Psoas muscle (tissue), 7 donors: ENCODE measurements at regions not wholly inside any gene's neighbourhood (a gene's known extent, or its start where the extent isn't known, plus 50 kb on each side); places are given as distances from the start of the nearest gene placed in this dataset.

Experiments used
- ATAC-seq, 4 donors: fragments of 200-7000 bp; cut with Tn5 transposase; one replicate each; pipeline ENCODE4 v1.9.1; 2020; ENCODE audit warnings: moderate library complexity in 3 of 4, mild to moderate bottlenecking in 2 of 4
- DNase-seq, 2 donors: peaks; one replicate each; pipeline ENCODE4 v3.0.0-alpha.2; 2020
- H3K27ac ChIP-seq: fragments of 200-600 bp; one replicate; pipeline ENCODE4 v1.8.0; 2022
- H3K27me3 ChIP-seq, 3 donors: fragments of 200-600 bp in 1 of 3; one replicate each; pipeline versions ENCODE4 v1.6.1 to v1.8.0; 2013 to 2022; ENCODE audit warnings: low read length in 2 of 3, mild to moderate bottlenecking in 2 of 3, moderate library complexity in 1 of 3; ENCODE audit not compliant: insufficient read depth in 3 of 3
- H3K36me3 ChIP-seq, 2 donors: fragments of 200-600 bp in 1 of 2; one replicate each; pipeline versions ENCODE4 v1.6.1 to v1.8.0; 2013 to 2022; ENCODE audit warnings: low read depth in 1 of 2, mild to moderate bottlenecking in 1 of 2, moderate library complexity in 1 of 2; ENCODE audit not compliant: insufficient read depth in 1 of 2
- H3K4me1 ChIP-seq: fragments of 200-600 bp; one replicate; pipeline ENCODE4 v1.8.0; 2022
- H3K4me3 ChIP-seq: fragments of 200-600 bp; one replicate; pipeline ENCODE4 v1.8.0; 2022; ENCODE audit warnings: mild to moderate bottlenecking
- H3K9me3 ChIP-seq: fragments of 200-600 bp; one replicate; pipeline ENCODE4 v1.8.0; 2022
- WGBS, 3 donors: extraction: QIAGEN DNeasy Blood & Tissue Kit; methylation state at CpG; one replicate each; pipeline versions ENCODE4 v1.1.6 to v1.1.7; 2013; 5-methylcytosine and 5-hydroxymethylcytosine counted together
- intact Hi-C, 2 donors: fragments of 100-400 bp; cut with DNase I; formaldehyde crosslinking; loops; one replicate each; pipeline versions ENCODE4 v1.11.0 to v1.14.2; 2022
- TF ChIP-seq, protein P1 (sequence below): fragments of 200-600 bp; IDR thresholded peaks from one replicate; pipeline ENCODE4 v1.8.0; 2022; ENCODE audit warnings: antibody characterized with exemption
- donor health status: healthy with polysubstance abuse.
- donor health status: DM: no; HTN: no; CAD: no; lungs with moderate emphysema.
- donor health status: Bipolar disorder and iron deficiency.
- donor health status: healthy.
- donor health status: DM: yes; HTN: yes; CAD: no.
- donor health status: DM: no; HTN: no; CAD: no.
- donor health status: DM: yes; HTN: yes; CAD: no.

DNA sequence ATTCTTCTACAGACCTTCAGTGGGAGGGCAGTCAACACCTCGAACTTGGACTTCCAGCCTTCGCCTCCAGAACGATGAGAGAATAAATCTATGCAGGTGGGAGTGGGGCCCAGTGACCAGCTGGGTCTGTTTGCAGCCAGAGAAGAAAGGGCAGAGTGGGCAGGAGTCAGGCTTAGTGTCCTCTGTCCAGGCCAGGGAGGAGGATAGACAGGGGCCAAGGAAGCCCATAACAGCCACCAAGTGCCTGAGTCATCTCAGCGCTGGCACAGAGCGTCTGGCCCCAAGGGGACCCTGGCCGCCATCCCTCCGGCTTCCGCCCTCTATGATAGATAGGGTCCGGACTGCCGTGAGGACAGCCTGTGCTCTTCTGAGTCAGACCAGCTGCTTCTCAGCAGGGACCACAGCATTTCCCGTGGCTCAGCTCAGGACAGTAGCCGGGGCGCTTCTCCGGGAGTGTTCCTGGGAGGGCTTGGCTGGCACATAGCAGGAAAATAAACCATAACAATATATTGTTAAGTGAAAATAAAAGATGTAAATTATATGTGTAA lies 133.1 kb upstream of the C1orf174 start:
- Histone ChIP-seq H3K9me3 (no peaks in the 10 kb centered on the region), H3K27me3 (peaks cover 0 to 29% (median 6%) of the 10 kb centered on the region in 3 donors), H3K27ac (no peak overlapping the region), H3K36me3 (no peaks in the 10 kb centered on the region), H3K4me3 (no peak overlapping the region), H3K4me1 (no peaks in the 10 kb centered on the region)
- DNase-seq: no peak
- ATAC-seq: peak in 1 of 4 donors; percentile 65
- 42 to 59% (median 52%) methylated on average over 14 of the region's 14 CpGs for WGBS, 3 donors
- intact Hi-C loops: no loop called here
- TF ChIP-seq, protein P1, sequence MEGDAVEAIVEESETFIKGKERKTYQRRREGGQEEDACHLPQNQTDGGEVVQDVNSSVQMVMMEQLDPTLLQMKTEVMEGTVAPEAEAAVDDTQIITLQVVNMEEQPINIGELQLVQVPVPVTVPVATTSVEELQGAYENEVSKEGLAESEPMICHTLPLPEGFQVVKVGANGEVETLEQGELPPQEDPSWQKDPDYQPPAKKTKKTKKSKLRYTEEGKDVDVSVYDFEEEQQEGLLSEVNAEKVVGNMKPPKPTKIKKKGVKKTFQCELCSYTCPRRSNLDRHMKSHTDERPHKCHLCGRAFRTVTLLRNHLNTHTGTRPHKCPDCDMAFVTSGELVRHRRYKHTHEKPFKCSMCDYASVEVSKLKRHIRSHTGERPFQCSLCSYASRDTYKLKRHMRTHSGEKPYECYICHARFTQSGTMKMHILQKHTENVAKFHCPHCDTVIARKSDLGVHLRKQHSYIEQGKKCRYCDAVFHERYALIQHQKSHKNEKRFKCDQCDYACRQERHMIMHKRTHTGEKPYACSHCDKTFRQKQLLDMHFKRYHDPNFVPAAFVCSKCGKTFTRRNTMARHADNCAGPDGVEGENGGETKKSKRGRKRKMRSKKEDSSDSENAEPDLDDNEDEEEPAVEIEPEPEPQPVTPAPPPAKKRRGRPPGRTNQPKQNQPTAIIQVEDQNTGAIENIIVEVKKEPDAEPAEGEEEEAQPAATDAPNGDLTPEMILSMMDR: no peak

- Histone ChIP-seq H3K27ac (no peak overlapping the region), H3K27me3 (peaks cover 0 to 29% (median 6%) of the 10 kb centered on the region in 3 donors), H3K36me3 (no peaks in the 10 kb centered on the region), H3K4me3 (no peak overlapping the region), H3K4me1 (no peaks in the 10 kb centered on the region), H3K9me3 (no peaks in the 10 kb centered on the region)
- WGBS, 3 donors: 43 to 46% (median 43%) methylated on average over 8 of the region's 8 CpGs
- DNase-seq: no peak
- TF ChIP-seq, protein P1: no peak
- intact Hi-C loops: no loop called here
- ATAC-seq: no peak
These were observed 133.6 kb upstream of the C1orf174 start for GRCh38 chr1:4033713-4034112.

GRCh38 chr1:4034318-4034887 lies 134.3 kb upstream of the C1orf174 start:
- DNase-seq (no peak), ATAC-seq (no peak)
- H3K4me1 ChIP-seq: no peaks in the 10 kb centered on the region
- H3K4me3 ChIP-seq: no peak overlapping the region
- no peaks in the 10 kb centered on the region for H3K9me3 ChIP-seq
- H3K36me3 ChIP-seq: no peaks in the 10 kb centered on the region
- TF ChIP-seq, protein P1: no peak
- H3K27ac ChIP-seq: no peak overlapping the region
- H3K27me3 ChIP-seq: peaks cover 0 to 29% (median 6%) of the 10 kb centered on the region in 3 donors
- WGBS, 3 donors: 59 to 61% (median 60%) methylated on average over 8 of the region's 8 CpGs
- intact Hi-C loops: no loop called here

DNA sequence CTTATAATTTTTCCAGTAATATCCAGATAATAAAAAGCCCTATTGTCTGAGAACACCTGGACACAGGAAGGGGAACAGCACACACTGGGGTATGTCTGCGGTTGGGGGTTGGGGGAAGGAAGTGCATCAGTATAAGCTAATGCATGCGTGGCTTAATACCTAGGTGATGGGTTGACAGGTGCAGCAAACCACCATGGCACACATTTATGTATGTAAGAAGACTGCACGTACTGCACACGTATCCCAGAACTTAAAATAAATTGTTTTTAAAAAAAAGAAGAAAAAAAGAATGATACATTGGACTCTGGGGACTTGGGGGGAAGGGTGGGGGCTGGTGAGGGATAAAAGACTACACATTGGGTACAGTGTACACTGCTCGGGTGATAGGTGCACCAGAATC lies 144.9 kb upstream of the C1orf174 start:
- peaks cover 0 to 18% (median 3%) of the 10 kb centered on the region in 3 donors for H3K27me3 ChIP-seq
- H3K36me3 ChIP-seq: no peaks in the 10 kb centered on the region
- no peak overlapping the region for H3K27ac ChIP-seq
- WGBS, 3 donors: 46 to 52% (median 46%) methylated on average over 5 of the region's 5 CpGs
- DNase-seq (no peak), ATAC-seq (no peak)
- TF ChIP-seq, protein P1: no peak
- H3K9me3 ChIP-seq: no peaks in the 10 kb centered on the region
- H3K4me3 ChIP-seq: no peak overlapping the region
- intact Hi-C loops: no loop called here
- no peaks in the 10 kb centered on the region for H3K4me1 ChIP-seq
